Liver (tissue), 3 donors: ENCODE measurements at regions not wholly inside any gene's neighbourhood (a gene's known extent, or its start where the extent isn't known, plus 50 kb on each side); places are given as distances from the start of the nearest gene placed in this dataset.

Experiments used
- HNF4A ChIP-seq, 2 donors: conservative IDR thresholded peaks; 2 replicates each; pipeline ENCODE4 v1.6.1; 2016; ENCODE audit warnings: antibody characterized with exemption in 2 of 2, mild to moderate bottlenecking in 2 of 2
- TF ChIP-seq, protein P1 (sequence below): fragments of 150-350 bp; IDR thresholded peaks from 2 replicates; pipeline ENCODE4 v1.5.1; 2017; ENCODE audit warnings: improper control_type of control experiment, low read depth, low read length; ENCODE audit not compliant: missing input control
- TF ChIP-seq, protein P2 (sequence below): IDR thresholded peaks from 2 replicates; pipeline ENCODE4 v1.6.1; 2016; ENCODE audit warnings: antibody characterized with exemption
- donor health status: healthy.
- donor health status: healthy.

DNA sequence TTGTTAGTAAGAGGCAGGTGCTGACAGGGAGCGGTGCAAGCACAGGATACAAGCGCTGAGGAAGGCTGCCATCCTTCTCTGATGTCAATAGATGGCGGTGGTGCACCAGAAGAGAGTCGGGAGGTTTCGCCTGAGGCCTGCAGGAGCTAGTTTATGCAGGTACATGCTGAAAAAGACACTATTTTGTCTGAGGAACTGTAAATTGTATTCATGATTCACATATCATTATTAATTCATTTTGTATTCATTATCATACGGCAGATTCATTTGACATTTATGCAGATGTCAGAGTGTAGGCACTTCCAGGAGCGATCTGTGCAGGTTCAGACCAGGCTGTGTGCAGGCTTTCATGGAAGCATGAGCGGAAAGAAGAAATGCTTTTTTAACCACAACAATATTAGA, 824.0 kb downstream of the STIM2 start:
- no peak for TF ChIP-seq HNF4A (conservative IDR thresholded peaks at IDR 0.05)
- TF ChIP-seq, protein P1, sequence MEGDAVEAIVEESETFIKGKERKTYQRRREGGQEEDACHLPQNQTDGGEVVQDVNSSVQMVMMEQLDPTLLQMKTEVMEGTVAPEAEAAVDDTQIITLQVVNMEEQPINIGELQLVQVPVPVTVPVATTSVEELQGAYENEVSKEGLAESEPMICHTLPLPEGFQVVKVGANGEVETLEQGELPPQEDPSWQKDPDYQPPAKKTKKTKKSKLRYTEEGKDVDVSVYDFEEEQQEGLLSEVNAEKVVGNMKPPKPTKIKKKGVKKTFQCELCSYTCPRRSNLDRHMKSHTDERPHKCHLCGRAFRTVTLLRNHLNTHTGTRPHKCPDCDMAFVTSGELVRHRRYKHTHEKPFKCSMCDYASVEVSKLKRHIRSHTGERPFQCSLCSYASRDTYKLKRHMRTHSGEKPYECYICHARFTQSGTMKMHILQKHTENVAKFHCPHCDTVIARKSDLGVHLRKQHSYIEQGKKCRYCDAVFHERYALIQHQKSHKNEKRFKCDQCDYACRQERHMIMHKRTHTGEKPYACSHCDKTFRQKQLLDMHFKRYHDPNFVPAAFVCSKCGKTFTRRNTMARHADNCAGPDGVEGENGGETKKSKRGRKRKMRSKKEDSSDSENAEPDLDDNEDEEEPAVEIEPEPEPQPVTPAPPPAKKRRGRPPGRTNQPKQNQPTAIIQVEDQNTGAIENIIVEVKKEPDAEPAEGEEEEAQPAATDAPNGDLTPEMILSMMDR = peak; percentile 84
- TF ChIP-seq, protein P2, sequence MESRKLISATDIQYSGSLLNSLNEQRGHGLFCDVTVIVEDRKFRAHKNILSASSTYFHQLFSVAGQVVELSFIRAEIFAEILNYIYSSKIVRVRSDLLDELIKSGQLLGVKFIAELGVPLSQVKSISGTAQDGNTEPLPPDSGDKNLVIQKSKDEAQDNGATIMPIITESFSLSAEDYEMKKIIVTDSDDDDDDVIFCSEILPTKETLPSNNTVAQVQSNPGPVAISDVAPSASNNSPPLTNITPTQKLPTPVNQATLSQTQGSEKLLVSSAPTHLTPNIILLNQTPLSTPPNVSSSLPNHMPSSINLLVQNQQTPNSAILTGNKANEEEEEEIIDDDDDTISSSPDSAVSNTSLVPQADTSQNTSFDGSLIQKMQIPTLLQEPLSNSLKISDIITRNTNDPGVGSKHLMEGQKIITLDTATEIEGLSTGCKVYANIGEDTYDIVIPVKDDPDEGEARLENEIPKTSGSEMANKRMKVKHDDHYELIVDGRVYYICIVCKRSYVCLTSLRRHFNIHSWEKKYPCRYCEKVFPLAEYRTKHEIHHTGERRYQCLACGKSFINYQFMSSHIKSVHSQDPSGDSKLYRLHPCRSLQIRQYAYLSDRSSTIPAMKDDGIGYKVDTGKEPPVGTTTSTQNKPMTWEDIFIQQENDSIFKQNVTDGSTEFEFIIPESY = no peak
